ENCODE measurements at regions not wholly inside any gene's neighbourhood (a gene's known extent, or its start where the extent isn't known, plus 50 kb on each side); places are given as distances from the start of the nearest gene placed in this dataset.

- Histone ChIP-seq H3K4me3 (replicated peaks in 1 of 3; ENCODE audit: low read depth in 2 of 3, low read length in 3 of 3) (no peak overlapping the region), H3K36me3 (replicated peaks in 1 of 2; ENCODE audit: control insufficient read depth in 1 of 2, insufficient read depth in 2 of 2, low read length in 2 of 2) (no peaks in the 10 kb centered on the region), H3K27ac (ENCODE audit: low read depth in 1 of 2, low read length in 2 of 2) (no peak overlapping the region), H3K79me2 (ENCODE audit: insufficient read depth, low read length) (no peaks in the 10 kb centered on the region), H2AFZ (ENCODE audit: insufficient read depth, low read depth, low read length, poor library complexity, severe bottlenecking) (no peak overlapping the region), H3K27me3 (ENCODE audit: control insufficient read depth in 2 of 2, insufficient read depth in 2 of 2, low read length in 2 of 2) (no peaks in the 10 kb centered on the region), H3K4me1 (ENCODE audit: control insufficient read depth in 1 of 2, insufficient read depth in 2 of 2, low read length in 2 of 2) (no peaks in the 10 kb centered on the region), H4K20me1 (ENCODE audit: insufficient read depth, low read length) (no peaks in the 10 kb centered on the region), H3K9me3 (replicated peaks in 1 of 2; ENCODE audit: control insufficient read depth in 1 of 2, insufficient read depth in 1 of 2, low read length in 2 of 2) (no peaks in the 10 kb centered on the region), H3K4me2 (replicated peaks; ENCODE audit: extremely low read depth, low read length, poor library complexity, severe bottlenecking) (no peak overlapping the region), H3K9ac (ENCODE audit: insufficient read depth, low read length, poor library complexity, severe bottlenecking) (no peak overlapping the region)
- WGBS (ENCODE audit: insufficient coverage) = 80% methylated on average over 2 of the region's 3 CpGs
- Mint-ChIP-seq H3K27ac (no peak overlapping the region), H3K4me3 (no peak overlapping the region), H3K4me1 (no peaks in the 10 kb centered on the region), H3K27me3 (ENCODE audit: low read depth in 3 of 3) (peaks cover 0 to 1% (median 0%) of the 10 kb centered on the region in 3 donors), H3K36me3 (no peaks in the 10 kb centered on the region), H3K9me3 (peaks cover under 1 to 22% (median 4%) of the 10 kb centered on the region in 7 donors)
- TF ChIP-seq CTCF (IDR thresholded peaks at IDR 0.05) = no peak
- intact Hi-C loops (cut with micrococcal nuclease) = no loop called here
- DNase-seq = no peak
Observed at GRCh38 chr17:72400863-72401262, 280.0 kb downstream of the SOX9 start.

- H3K9me3 Mint-ChIP-seq = peaks cover 2 to 22% (median 6%) of the 10 kb centered on the region in 7 donors
Observed at GRCh38 chr17:72401883-72402726, 281.3 kb downstream of the SOX9 start.

More at GRCh38 chr17:72401883-72402726, 281.3 kb downstream of the SOX9 start:
- Histone ChIP-seq H3K9me3 (replicated peaks in 1 of 2; ENCODE audit: control insufficient read depth in 1 of 2, insufficient read depth in 1 of 2, low read length in 2 of 2) (peaks cover 0 to 4% of the 10 kb centered on the region in 2 donors), H3K4me2 (replicated peaks; ENCODE audit: extremely low read depth, low read length, poor library complexity, severe bottlenecking) (no peak overlapping the region), H3K4me3 (replicated peaks in 1 of 3; ENCODE audit: low read depth in 2 of 3, low read length in 3 of 3) (no peak overlapping the region), H4K20me1 (ENCODE audit: insufficient read depth, low read length) (no peaks in the 10 kb centered on the region), H3K36me3 (replicated peaks in 1 of 2; ENCODE audit: control insufficient read depth in 1 of 2, insufficient read depth in 2 of 2, low read length in 2 of 2) (no peaks in the 10 kb centered on the region), H3K27ac (ENCODE audit: low read depth in 1 of 2, low read length in 2 of 2) (no peak overlapping the region), H3K79me2 (ENCODE audit: insufficient read depth, low read length) (no peaks in the 10 kb centered on the region), H2AFZ (ENCODE audit: insufficient read depth, low read depth, low read length, poor library complexity, severe bottlenecking) (no peak overlapping the region), H3K4me1 (ENCODE audit: control insufficient read depth in 1 of 2, insufficient read depth in 2 of 2, low read length in 2 of 2) (no peaks in the 10 kb centered on the region), H3K9ac (ENCODE audit: insufficient read depth, low read length, poor library complexity, severe bottlenecking) (no peak overlapping the region), H3K27me3 (ENCODE audit: control insufficient read depth in 2 of 2, insufficient read depth in 2 of 2, low read length in 2 of 2) (no peaks in the 10 kb centered on the region)
- Mint-ChIP-seq H3K4me1 (no peaks in the 10 kb centered on the region), H3K27me3 (ENCODE audit: low read depth in 3 of 3) (peaks cover 1 to 2% (median 2%) of the 10 kb centered on the region in 3 donors), H3K36me3 (no peaks in the 10 kb centered on the region), H3K27ac (no peak overlapping the region), H3K4me3 (no peak overlapping the region)
- WGBS (ENCODE audit: insufficient coverage) = 94% methylated on average over 3 of the region's 5 CpGs
- intact Hi-C loops (cut with micrococcal nuclease) = no loop called here
- no peak for TF ChIP-seq CTCF (IDR thresholded peaks at IDR 0.05)
- no peak for DNase-seq
